ENCODE measurements at regions not wholly inside any gene's neighbourhood (a gene's known extent, or its start where the extent isn't known, plus 50 kb on each side); places are given as distances from the start of the nearest gene placed in this dataset.

GRCh38 chr11:33463059-33463458, 205.9 kb downstream of the HIPK3 start:
- no peak for TF ChIP-seq CTCF (IDR thresholded peaks at IDR 0.05)
- TF ChIP-seq POLR2A (IDR thresholded peaks at IDR 0.05) = no peak

All from testis (tissue), 2 donors.